Colonic mucosa (tissue), 4 donors: ENCODE measurements at regions not wholly inside any gene's neighbourhood (a gene's known extent, or its start where the extent isn't known, plus 50 kb on each side); places are given as distances from the start of the nearest gene placed in this dataset.

ENCODE experiments used
- DNase-seq: peaks from one replicate; pipeline ENCODE4 v3.0.0-alpha.2; 2020
- H3K27ac ChIP-seq: fragments of 200-600 bp; one replicate; pipeline ENCODE4 v1.8.0; 2021
- H3K27me3 ChIP-seq: fragments of 200-600 bp; one replicate; pipeline ENCODE4 v1.8.0; 2021
- H3K36me3 ChIP-seq: fragments of 200-600 bp; one replicate; pipeline ENCODE4 v1.8.0; 2021
- H3K4me1 ChIP-seq: fragments of 200-600 bp; one replicate; pipeline ENCODE4 v1.8.0; 2021; ENCODE audit warnings: mild to moderate bottlenecking
- H3K4me3 ChIP-seq: fragments of 200-600 bp; one replicate; pipeline ENCODE4 v1.8.0; 2021
- H3K9ac ChIP-seq, 2 donors: one replicate each; pipeline ENCODE4 v1.7.0; 2013; ENCODE audit warnings: control low read depth in 2 of 2, low read depth in 2 of 2, low read length in 2 of 2
- H3K9me3 ChIP-seq: fragments of 200-600 bp; one replicate; pipeline ENCODE4 v1.8.0; 2021
- intact Hi-C: fragments of 100-400 bp; cut with DNase I; formaldehyde crosslinking; loops from one replicate; pipeline ENCODE4 v1.14.1; 2022
- TF ChIP-seq, protein P1 (sequence below): fragments of 200-600 bp; IDR thresholded peaks from one replicate; pipeline ENCODE4 v1.8.0; 2022; ENCODE audit warnings: antibody characterized with exemption, mild to moderate bottlenecking
- donor health status: healthy.
- donor health status: DM: no; HTN: no; CAD: no.
- donor health status: DM: no; HTN: no; CAD: no.

DNA sequence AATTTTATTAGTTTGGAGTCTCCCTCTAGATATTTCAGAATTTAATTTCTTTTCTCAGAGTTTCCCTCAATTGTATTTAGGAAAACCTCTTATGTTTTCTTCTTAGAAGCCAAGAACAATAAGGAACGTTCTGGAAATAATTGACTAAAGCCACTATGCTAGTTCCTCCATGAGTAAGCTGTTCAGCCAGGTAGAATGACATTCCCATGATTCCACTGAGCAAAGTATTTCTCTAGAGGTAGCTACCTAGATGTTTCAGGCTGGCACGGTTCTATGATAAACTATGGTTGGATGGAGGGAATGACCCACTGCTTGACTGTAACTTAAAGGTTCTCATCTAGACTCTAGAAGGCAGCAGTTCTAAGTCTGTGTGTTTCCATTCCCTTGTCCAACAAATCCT, 62.4 kb downstream of the CLDN17 start:
- DNase-seq, result no peak
- Histone ChIP-seq H3K9me3 (no peaks in the 10 kb centered on the region), H3K27me3 (no peaks in the 10 kb centered on the region), H3K9ac (no peak overlapping the region), H3K4me1 (no peaks in the 10 kb centered on the region), H3K36me3 (no peaks in the 10 kb centered on the region), H3K27ac (no peak overlapping the region), H3K4me3 (no peak overlapping the region)
- TF ChIP-seq, protein P1, sequence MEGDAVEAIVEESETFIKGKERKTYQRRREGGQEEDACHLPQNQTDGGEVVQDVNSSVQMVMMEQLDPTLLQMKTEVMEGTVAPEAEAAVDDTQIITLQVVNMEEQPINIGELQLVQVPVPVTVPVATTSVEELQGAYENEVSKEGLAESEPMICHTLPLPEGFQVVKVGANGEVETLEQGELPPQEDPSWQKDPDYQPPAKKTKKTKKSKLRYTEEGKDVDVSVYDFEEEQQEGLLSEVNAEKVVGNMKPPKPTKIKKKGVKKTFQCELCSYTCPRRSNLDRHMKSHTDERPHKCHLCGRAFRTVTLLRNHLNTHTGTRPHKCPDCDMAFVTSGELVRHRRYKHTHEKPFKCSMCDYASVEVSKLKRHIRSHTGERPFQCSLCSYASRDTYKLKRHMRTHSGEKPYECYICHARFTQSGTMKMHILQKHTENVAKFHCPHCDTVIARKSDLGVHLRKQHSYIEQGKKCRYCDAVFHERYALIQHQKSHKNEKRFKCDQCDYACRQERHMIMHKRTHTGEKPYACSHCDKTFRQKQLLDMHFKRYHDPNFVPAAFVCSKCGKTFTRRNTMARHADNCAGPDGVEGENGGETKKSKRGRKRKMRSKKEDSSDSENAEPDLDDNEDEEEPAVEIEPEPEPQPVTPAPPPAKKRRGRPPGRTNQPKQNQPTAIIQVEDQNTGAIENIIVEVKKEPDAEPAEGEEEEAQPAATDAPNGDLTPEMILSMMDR, result no peak
- intact Hi-C loops, result no loop called here

DNA sequence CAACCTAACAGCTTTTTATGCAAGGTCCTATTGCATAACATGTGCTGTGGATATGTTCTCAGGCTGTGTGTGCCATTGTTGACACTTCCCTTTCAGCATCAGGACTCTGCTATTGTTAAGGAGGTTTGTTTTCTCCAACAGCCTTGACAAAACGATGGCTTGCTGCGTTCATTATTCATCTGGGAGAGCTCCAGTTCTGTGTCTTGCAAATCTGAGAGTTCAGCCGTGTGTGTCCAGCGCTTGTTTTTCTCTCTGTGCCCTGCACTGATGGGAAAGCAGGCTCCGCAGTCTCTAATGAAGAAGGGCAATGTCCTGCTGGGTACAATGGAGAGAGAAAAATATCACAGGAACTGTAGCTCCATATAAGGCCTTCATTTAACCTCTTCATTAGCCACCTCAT, 63.7 kb downstream of the CLDN17 start:
- DNase-seq, result no peak
- Histone ChIP-seq H3K27ac (no peak overlapping the region), H3K4me1 (no peaks in the 10 kb centered on the region), H3K9ac (no peak overlapping the region), H3K27me3 (no peaks in the 10 kb centered on the region), H3K36me3 (no peaks in the 10 kb centered on the region), H3K9me3 (no peaks in the 10 kb centered on the region), H3K4me3 (no peak overlapping the region)
- TF ChIP-seq, protein P1, result no peak
- intact Hi-C loops, result no loop called here

DNA sequence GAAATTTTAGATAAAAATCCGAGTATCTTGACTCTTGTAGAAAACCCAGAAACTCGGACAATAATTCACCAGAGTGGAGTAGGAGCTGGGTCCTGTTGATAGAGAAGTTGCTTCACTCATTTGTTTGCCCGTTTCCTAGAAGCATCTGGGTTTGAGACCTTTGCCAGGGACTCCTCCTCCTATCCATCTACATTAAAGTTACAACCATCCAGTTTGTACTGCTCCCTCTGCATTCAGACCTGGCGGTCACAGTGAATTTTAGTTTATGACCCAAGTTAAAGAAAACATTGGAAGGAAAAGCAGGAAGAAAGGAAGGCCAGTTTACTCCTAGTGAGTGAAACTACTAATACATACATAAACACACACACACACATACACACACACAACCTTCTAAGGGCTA, 64.6 kb downstream of the CLDN17 start:
- no peaks in the 10 kb centered on the region for H3K9me3 ChIP-seq
- H3K27ac ChIP-seq, result no peak overlapping the region
- intact Hi-C loops, result no loop called here
- H3K36me3 ChIP-seq, result no peaks in the 10 kb centered on the region
- no peak for DNase-seq
- H3K27me3 ChIP-seq, result no peaks in the 10 kb centered on the region
- H3K4me1 ChIP-seq, result no peaks in the 10 kb centered on the region
- H3K9ac ChIP-seq, result no peak overlapping the region
- TF ChIP-seq, protein P1, result no peak
- H3K4me3 ChIP-seq, result no peak overlapping the region

DNA sequence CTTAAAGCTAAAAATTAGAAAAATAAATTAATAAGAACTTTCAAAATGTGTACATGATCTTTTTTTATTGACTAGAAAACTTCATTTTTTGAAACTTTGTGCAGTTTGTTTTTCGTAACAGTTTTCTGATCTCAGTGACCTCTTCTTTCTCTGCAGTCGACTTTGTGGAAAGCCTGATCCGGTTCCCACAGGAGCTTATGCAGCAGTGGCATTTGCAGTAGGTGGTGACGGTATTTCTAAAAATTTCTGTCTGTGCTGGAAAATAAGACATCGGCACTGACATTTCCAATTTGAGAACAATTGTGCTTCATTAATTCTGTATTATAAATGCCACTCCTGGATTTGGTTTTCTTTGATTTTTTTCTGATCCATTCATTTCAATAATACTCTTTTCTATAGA, 68.8 kb downstream of the CLDN17 start:
- DNase-seq, result no peak
- Histone ChIP-seq H3K4me3 (no peak overlapping the region), H3K27ac (no peak overlapping the region), H3K27me3 (no peaks in the 10 kb centered on the region), H3K9me3 (no peaks in the 10 kb centered on the region), H3K9ac (no peak overlapping the region), H3K4me1 (no peaks in the 10 kb centered on the region), H3K36me3 (no peaks in the 10 kb centered on the region)
- TF ChIP-seq, protein P1, result no peak
- intact Hi-C loops, result no loop called here

DNA sequence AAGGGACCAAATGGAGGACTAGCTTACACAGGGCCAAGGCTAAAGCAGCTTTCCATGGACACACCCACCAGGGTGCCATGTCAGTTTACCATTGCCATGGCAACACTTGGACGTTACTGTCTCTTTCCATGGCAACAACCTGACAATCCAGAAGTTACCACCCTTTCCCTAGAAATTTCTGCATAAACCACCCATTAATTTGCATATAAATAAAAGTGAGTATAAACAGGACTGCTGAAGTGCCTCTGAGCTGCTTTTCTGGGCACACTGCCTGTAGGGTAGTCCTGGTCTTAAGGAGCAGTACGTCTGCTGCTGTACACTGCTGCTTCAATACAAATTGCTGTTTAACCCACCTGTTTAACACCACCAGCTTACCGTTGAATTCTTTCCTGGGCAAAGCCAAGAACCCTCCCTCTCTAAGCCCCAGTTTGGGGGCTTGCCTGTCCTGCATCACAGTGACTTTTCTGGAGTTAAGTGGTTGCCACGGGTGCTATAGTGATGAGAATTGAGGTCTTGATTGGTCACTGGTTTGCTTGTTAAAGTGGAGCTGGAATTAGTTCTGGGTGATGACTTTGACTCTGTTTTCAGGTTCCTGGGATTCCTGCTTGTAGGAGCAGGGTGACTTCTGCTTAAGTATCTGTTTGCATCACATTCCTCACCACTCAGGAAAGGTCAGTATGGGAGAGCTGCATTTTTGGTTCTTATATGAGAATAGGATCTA, 83.2 kb downstream of the CLDN17 start:
- H3K4me3 ChIP-seq, result no peak overlapping the region
- no peaks in the 10 kb centered on the region for H3K36me3 ChIP-seq
- no peaks in the 10 kb centered on the region for H3K27me3 ChIP-seq
- TF ChIP-seq, protein P1, result no peak
- H3K27ac ChIP-seq, result no peak overlapping the region
- intact Hi-C loops, result no loop called here
- DNase-seq, result no peak
- no peaks in the 10 kb centered on the region for H3K9me3 ChIP-seq
- H3K9ac ChIP-seq, result no peak overlapping the region
- H3K4me1 ChIP-seq, result no peaks in the 10 kb centered on the region
